ENCODE measurements at regions not wholly inside any gene's neighbourhood (a gene's known extent, or its start where the extent isn't known, plus 50 kb on each side); places are given as distances from the start of the nearest gene placed in this dataset.

DNA sequence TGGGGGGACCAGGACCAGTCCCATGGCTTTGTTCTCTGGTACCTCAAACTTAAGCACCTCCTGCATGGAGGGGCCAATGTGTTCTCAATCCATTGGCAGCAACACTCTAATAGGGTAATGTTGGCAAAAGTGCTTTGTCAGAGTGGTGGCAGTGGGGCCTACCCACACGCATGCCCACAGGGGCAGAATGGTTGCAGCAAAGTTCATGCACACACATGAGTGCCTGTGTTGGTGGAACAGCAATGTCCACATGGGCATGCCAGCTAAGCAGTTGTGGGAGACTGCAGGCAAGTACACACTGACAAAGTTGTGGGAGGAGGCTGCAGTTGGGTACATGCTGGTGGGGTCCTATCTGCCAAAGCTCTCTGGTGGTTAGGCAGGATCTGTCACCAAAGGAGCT, 645.2 kb downstream of the ZNF385D start (continued):
- no peak for TF ChIP-seq CTBP2 (IDR thresholded peaks at IDR 0.05; ENCODE audit: borderline replicate concordance, insufficient read depth, insufficient read length, low read length)
- TF ChIP-seq GABPA (IDR thresholded peaks at IDR 0.05; ENCODE audit: borderline replicate concordance, insufficient read depth, low read length), result no peak
- no peak for TF ChIP-seq BRCA1 (IDR thresholded peaks at IDR 0.05; ENCODE audit: low read depth, low read length)
- no peak for TF ChIP-seq SP2 (IDR thresholded peaks at IDR 0.05; ENCODE audit: low read length)
- no peak for TF ChIP-seq KDM4A (IDR thresholded peaks at IDR 0.05; ENCODE audit: low read depth, low read length, severe bottlenecking)
- TF ChIP-seq BCL11A (IDR thresholded peaks at IDR 0.05; ENCODE audit: low read depth in 2 of 2, low read length in 2 of 2), result no peak
